ENCODE measurements at regions not wholly inside any gene's neighbourhood (a gene's known extent, or its start where the extent isn't known, plus 50 kb on each side); places are given as distances from the start of the nearest gene placed in this dataset.

DNA sequence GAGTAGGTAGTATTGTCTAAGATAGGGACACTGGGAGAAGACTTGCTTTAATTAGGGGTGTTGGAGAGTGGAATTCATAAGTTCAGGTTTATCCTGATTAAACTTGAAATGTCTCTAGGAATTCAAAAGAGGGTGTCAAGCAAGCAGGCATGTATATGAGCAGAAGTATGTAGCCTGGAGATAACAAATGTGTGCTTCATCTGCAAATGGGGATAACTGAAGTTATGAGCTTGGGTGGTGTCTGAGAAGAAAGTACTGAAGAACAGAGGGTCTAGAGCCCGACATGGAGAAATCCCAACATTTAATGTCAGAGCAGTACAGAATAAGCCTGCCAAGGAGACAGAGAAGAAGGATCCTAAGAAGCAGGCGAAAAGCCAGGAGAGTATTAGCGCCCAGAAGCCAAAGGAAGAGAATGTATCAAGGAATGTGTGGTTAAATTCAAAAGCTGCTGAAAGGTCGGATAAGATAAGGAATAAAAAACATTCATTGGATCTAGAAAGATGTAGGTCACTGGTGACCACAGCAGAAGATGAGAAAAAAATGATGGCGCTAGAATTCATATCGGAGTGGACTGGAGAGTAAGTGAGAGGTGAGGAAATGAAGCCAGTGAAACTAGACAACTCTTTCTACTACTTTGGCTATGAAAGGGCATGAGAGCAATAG is 401.5 kb upstream of the PIK3R1 start:
- no peak overlapping the region for H3K4me3 ChIP-seq (ENCODE audit: low read depth, low read length)
- TF ChIP-seq, protein P1, sequence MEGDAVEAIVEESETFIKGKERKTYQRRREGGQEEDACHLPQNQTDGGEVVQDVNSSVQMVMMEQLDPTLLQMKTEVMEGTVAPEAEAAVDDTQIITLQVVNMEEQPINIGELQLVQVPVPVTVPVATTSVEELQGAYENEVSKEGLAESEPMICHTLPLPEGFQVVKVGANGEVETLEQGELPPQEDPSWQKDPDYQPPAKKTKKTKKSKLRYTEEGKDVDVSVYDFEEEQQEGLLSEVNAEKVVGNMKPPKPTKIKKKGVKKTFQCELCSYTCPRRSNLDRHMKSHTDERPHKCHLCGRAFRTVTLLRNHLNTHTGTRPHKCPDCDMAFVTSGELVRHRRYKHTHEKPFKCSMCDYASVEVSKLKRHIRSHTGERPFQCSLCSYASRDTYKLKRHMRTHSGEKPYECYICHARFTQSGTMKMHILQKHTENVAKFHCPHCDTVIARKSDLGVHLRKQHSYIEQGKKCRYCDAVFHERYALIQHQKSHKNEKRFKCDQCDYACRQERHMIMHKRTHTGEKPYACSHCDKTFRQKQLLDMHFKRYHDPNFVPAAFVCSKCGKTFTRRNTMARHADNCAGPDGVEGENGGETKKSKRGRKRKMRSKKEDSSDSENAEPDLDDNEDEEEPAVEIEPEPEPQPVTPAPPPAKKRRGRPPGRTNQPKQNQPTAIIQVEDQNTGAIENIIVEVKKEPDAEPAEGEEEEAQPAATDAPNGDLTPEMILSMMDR (IDR thresholded peaks at IDR 0.05; ENCODE audit: low read depth, low read length), result no peak

DNA sequence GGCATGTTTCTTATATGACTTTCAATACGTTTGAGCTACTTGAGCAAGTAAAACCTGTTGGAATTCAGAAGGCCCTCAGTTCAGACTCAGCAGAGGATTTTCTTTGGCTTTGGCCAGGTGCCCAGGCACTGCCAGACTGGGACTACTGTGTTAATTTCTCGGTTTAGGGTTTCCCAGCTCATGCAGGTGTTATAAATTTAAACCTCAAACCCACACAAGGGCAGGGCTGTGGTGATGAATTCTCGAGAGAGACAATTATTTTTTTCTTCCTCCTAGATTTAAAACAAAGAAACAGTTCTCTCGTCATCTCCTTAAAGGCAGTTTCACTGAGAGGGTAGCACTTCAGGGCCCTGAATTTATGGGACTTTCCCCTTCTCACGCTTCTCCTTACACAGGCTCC is 406.0 kb upstream of the PIK3R1 start:
- H3K4me3 ChIP-seq (ENCODE audit: low read depth, low read length), result no peak overlapping the region
- TF ChIP-seq, protein P1 (IDR thresholded peaks at IDR 0.05; ENCODE audit: low read depth, low read length), result no peak

DNA sequence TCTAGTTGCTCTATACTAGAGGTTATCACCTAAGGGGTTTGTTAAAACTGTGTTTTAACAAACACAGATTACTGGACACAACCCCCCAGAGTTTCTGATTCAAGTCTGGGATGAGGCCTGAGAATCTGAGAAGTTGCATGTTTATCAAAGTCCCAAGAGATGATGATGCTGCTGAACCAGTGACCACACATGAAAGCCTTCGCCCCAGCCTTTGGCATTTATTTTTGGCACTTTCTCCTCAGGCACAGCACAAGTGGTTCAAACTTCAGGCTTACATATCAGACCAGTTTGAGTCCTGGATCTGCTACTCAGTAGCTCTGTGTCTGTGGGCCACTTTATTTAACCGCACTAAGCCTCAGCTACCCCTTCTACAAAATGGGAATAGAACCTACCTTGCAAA is 407.2 kb upstream of the PIK3R1 start:
- H3K4me3 ChIP-seq (ENCODE audit: low read depth, low read length), result no peak overlapping the region
- TF ChIP-seq, protein P1 (IDR thresholded peaks at IDR 0.05; ENCODE audit: low read depth, low read length), result no peak

DNA sequence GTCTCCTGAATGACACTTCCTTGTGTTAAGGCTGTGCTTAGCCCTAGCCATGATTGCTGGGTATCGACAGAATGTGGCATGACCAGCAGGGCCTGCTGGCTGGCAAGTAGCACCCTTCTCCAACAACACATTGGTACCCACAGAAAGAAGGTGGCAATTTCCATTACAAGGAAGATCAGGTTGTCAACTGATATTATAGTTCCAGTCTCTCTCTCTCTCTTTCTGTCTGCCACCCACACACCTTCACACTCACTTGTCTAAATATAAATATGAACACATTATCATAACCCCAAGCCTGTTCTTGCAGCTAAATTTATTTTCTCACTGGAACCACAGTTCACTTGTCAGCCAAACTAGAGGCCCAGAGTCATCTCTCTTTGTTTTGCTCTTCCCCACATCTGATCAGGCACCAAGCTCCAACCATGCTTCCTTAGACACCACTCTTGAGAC is 408.1 kb upstream of the PIK3R1 start:
- TF ChIP-seq, protein P1 (IDR thresholded peaks at IDR 0.05; ENCODE audit: low read depth, low read length), result no peak

DNA sequence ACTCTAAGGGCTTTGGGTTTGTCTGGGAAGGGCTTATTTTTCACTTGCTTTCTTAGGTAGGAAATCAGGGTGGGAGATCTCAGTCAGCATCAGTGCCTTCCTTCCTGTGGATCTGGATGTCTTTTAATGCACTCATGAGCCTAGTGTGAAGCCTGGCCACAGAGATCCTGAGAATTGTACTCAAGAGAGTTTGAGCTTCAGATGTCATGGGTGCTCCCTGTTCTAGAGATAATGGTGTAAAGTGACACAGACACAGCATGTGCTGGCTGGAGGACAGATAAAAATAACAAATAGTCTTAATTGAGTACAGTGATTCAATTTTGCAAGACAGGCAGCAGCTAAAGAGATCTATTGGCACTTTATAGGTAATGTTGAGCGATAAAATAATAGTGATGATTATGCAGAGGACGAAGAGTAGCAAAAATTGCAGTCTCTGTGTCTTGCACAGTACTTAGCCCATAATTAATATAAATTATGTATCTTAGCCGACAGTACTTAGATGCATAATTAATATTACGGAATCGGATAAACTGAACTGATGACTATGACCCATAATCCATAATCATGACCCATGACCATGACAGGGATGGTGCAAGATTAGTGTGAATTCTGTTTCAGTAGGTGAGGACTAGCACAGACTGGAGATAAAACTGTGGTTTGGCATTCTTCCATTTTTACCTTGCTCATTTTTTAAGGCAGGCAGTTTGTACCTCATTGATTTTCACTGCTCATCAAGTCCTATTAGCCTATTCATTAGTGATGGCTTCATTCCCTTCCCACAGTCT is 408.7 kb upstream of the PIK3R1 start:
- TF ChIP-seq, protein P1 (IDR thresholded peaks at IDR 0.05; ENCODE audit: low read depth, low read length), result no peak
- H3K4me3 ChIP-seq (ENCODE audit: low read depth, low read length), result no peak overlapping the region

More for the DNA sequence above, 408.1 kb upstream of the PIK3R1 start:
- no peak overlapping the region for H3K4me3 ChIP-seq (ENCODE audit: low read depth, low read length)

DNA sequence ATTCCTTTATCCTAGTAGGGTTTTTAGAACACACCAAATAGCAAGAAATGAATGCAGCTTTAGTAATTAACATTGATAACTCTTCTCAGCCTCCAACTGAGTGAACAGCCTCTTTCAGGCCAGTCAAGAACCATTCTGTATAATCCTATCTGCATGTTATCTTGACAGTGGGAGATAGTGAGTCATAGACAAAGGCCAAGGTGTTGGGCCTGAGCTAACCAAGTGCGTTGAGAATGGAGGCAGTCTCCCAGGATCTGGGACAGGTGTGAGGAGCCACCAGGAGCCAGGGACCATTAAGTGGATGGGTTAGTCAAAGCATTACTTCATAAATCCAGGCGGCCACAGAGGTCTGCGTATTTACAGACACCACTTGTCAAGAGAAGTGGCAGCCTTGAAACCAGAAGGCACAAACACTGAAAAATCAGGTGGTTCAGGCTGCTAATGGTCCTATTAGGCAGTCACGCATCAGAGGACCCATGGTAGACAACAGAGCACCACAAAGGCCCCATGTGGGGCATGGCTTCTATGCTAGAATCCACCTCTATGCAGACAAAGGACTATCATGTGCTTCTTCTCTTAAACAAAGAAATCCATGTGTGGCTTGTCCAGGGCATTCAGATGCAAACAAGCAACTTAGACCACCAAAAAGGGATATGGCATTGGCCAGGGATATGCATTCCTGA is 409.7 kb upstream of the PIK3R1 start:
- no peak overlapping the region for H3K4me3 ChIP-seq (ENCODE audit: low read depth, low read length)
- TF ChIP-seq, protein P1 (IDR thresholded peaks at IDR 0.05; ENCODE audit: low read depth, low read length), result no peak
